HepG2 (cell line): ENCODE measurements at regions not wholly inside any gene's neighbourhood (a gene's known extent, or its start where the extent isn't known, plus 50 kb on each side); places are given as distances from the start of the nearest gene placed in this dataset.

Experiments
- ATAC-seq: fragments of 200-7000 bp; cut with Tn5 transposase; 3 replicates; pipeline ENCODE4 v1.9.1; 2020; ENCODE audit warnings: mild to moderate bottlenecking, moderate library complexity
- BruUV-seq: library from RNA; stranded (reverse); fragments of 400-500 nt; replicated peaks from 2 replicates; lab custom pipeline; 2021; lab: Mats Ljungman, UMichigan
- CTCF ChIA-PET: fragments of 300-600 bp; formaldehyde crosslinking; extraction: SDS; loops from one replicate; lab custom pipeline; 2021; ENCODE audit warnings: low total read pairs, inconsistent platforms, low intra/inter-chr PET ratio; lab: Yijun Ruan, JAX
- POLR2A ChIA-PET: fragments of 350-600 bp; sonication (Branson Sonifier 250); formaldehyde crosslinking; loops from one replicate; lab custom pipeline; 2020; ENCODE audit warnings: antibody characterized with exemption, inconsistent platforms; lab: Yijun Ruan, JAX
- DNase-seq: peaks from one replicate; pipeline ENCODE4 v3.0.0-alpha.2; 2015; ENCODE audit warnings: low spot score
- FAIRE-seq: peaks from 3 replicates; lab custom pipeline; 2011; peaks lifted over from hg19 to GRCh38; lab: Jason Lieb, UNC
- H2AFZ ChIP-seq: one replicate; pipeline ENCODE4 v1.6.1; 2011; ENCODE audit warnings: low read length, inconsistent platforms
- H3K27ac ChIP-seq: fragments of 300-600 bp; 3 replicates; pipeline ENCODE4 v1.8.0; 2011; ENCODE audit warnings: mixed run types, mild to moderate bottlenecking, mixed read lengths, low read length, inconsistent platforms; ENCODE audit not compliant: insufficient read depth; ENCODE audit errors: extremely low read length
- H3K27me3 ChIP-seq, 2 experiments: fragments of 200-600 bp in 1 of 2; 2 replicates in 1 of 2; 3 replicates in 1 of 2; pipeline versions ENCODE4 v1.6.0 to v1.8.0; 2011; ENCODE audit warnings: low read length in 2 of 2, mild to moderate bottlenecking in 2 of 2, moderate library complexity in 2 of 2, inconsistent platforms in 1 of 2; ENCODE audit not compliant: insufficient read depth in 2 of 2, control insufficient read depth in 1 of 2
- H3K36me3 ChIP-seq, 2 experiments: fragments of 200-600 bp in 1 of 2; replicated peaks in 1 of 2; 2 replicates in 1 of 2; 3 replicates in 1 of 2; pipeline versions ENCODE4 v1.5.1 to v1.8.0; 2011; ENCODE audit warnings: low read length in 2 of 2, inconsistent platforms in 1 of 2; ENCODE audit not compliant: insufficient read depth in 2 of 2, control insufficient read depth in 1 of 2
- H3K4me1 ChIP-seq: 2 replicates; pipeline ENCODE4 v1.5.1; 2012; ENCODE audit warnings: low read length, inconsistent platforms; ENCODE audit not compliant: insufficient read depth
- H3K4me2 ChIP-seq: 2 replicates; pipeline ENCODE4 v1.6.0; 2011; ENCODE audit warnings: low read depth, low read length, inconsistent platforms
- H3K4me3 ChIP-seq, 3 experiments: fragments of 200-600 bp in 1 of 3; sonication (generic), shearing (Covaris generic) in 1 of 3; replicated peaks in 1 of 3; 2 replicates each; pipeline ENCODE4 v1.5.1; 2011 to 2016; ENCODE audit warnings: low read length in 3 of 3, inconsistent platforms in 2 of 3, low read depth in 2 of 3, mild to moderate bottlenecking in 2 of 3, control low read depth in 1 of 3, mixed read lengths in 1 of 3; ENCODE audit not compliant: insufficient read depth in 1 of 3
- H3K79me2 ChIP-seq: one replicate; pipeline ENCODE4 v1.6.1; 2011; ENCODE audit warnings: low read length, inconsistent platforms; ENCODE audit not compliant: insufficient read depth
- H3K9ac ChIP-seq: 2 replicates; pipeline ENCODE4 v1.6.0; 2011; ENCODE audit warnings: mild to moderate bottlenecking, low read depth, low read length, inconsistent platforms; ENCODE audit not compliant: insufficient read depth
- H3K9me3 ChIP-seq: 2 replicates; pipeline ENCODE4 v1.5.1; 2012; ENCODE audit warnings: mild to moderate bottlenecking, low read length
- H4K20me1 ChIP-seq: 2 replicates; pipeline ENCODE4 v1.6.0; 2011; ENCODE audit warnings: inconsistent platforms, mild to moderate bottlenecking, low read length, moderate library complexity; ENCODE audit not compliant: insufficient read depth
- MIXL1 ChIP-seq: IDR thresholded peaks from 2 replicates; pipeline ENCODE4 v1.6.1; 2016
- RFXANK ChIP-seq: IDR thresholded peaks from 2 replicates; pipeline ENCODE4 v1.6.1; 2016
- ZNF264 ChIP-seq: sonication (generic); formaldehyde crosslinking; IDR thresholded peaks from 2 replicates; pipeline ENCODE4 v1.4.0; 2020; ENCODE audit warnings: missing genetic modification reagents
- ZNF280D ChIP-seq: sonication (generic); formaldehyde crosslinking; IDR thresholded peaks from 2 replicates; pipeline ENCODE4 v1.5.1; 2020; ENCODE audit warnings: mild to moderate bottlenecking, missing genetic modification reagents
- ZNF816 ChIP-seq: sonication (generic); formaldehyde crosslinking; IDR thresholded peaks from 2 replicates; pipeline ENCODE4 v1.8.0; 2022; ENCODE audit warnings: missing genetic modification reagents, mild to moderate bottlenecking, borderline replicate concordance
- WGBS: methylation state at CpG from one replicate; pipeline ENCODE4 v1.1.6; 2017; ENCODE audit warnings: low lambda C conversion rate; 5-methylcytosine and 5-hydroxymethylcytosine counted together
- in situ Hi-C: cut with HindIII; loops from 2 replicates; pipeline ENCODE4 v1.10.0; 2017; ENCODE audit warnings: low pct_unique_long_range_greater_than_20kb; ENCODE audit not compliant: extremely low pct_ligation_motif_present
- intact Hi-C: fragments of 100-400 bp; cut with micrococcal nuclease; formaldehyde crosslinking; loops from one replicate; pipeline ENCODE4 v1.10.0; 2022; ENCODE audit not compliant: unreplicated experiment
- TF ChIP-seq, protein P1 (sequence below): sonication (generic); formaldehyde crosslinking; IDR thresholded peaks from 2 replicates; pipeline ENCODE4 v1.4.0; 2020; ENCODE audit warnings: missing genetic modification reagents, borderline replicate concordance
- TF ChIP-seq, protein P2 (sequence below): conservative IDR thresholded peaks from 2 replicates; pipeline ENCODE4 v1.6.1; 2018; ENCODE audit warnings: missing genetic modification reagents

GRCh38 chr12:84741692-84742091 is 170.9 kb downstream of the SLC6A15 start (continued):
- TF ChIP-seq, protein P1, sequence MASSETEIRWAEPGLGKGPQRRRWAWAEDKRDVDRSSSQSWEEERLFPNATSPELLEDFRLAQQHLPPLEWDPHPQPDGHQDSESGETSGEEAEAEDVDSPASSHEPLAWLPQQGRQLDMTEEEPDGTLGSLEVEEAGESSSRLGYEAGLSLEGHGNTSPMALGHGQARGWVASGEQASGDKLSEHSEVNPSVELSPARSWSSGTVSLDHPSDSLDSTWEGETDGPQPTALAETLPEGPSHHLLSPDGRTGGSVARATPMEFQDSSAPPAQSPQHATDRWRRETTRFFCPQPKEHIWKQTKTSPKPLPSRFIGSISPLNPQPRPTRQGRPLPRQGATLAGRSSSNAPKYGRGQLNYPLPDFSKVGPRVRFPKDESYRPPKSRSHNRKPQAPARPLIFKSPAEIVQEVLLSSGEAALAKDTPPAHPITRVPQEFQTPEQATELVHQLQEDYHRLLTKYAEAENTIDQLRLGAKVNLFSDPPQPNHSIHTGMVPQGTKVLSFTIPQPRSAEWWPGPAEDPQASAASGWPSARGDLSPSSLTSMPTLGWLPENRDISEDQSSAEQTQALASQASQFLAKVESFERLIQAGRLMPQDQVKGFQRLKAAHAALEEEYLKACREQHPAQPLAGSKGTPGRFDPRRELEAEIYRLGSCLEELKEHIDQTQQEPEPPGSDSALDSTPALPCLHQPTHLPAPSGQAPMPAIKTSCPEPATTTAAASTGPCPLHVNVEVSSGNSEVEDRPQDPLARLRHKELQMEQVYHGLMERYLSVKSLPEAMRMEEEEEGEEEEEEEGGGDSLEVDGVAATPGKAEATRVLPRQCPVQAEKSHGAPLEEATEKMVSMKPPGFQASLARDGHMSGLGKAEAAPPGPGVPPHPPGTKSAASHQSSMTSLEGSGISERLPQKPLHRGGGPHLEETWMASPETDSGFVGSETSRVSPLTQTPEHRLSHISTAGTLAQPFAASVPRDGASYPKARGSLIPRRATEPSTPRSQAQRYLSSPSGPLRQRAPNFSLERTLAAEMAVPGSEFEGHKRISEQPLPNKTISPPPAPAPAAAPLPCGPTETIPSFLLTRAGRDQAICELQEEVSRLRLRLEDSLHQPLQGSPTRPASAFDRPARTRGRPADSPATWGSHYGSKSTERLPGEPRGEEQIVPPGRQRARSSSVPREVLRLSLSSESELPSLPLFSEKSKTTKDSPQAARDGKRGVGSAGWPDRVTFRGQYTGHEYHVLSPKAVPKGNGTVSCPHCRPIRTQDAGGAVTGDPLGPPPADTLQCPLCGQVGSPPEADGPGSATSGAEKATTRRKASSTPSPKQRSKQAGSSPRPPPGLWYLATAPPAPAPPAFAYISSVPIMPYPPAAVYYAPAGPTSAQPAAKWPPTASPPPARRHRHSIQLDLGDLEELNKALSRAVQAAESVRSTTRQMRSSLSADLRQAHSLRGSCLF (CRISPR knock-in tag) = no peak

DNA sequence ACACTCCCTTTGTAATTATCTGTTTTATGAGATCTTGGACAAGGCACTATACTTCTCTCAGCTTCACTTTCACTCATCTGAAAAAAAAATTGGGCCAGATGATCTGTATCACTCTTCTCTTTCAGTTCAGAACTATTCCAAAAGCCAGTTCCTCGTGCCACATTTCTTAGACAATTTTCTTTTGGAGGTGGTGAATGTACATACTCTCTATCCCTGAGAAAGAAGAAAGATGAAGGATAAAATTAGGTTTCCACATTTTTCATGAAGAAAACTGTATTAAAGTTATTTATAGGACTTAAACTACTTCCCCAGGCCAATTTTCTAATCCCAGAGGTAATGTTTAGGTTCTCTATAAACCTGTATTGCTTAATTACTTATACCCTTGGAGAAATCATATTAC is 171.6 kb downstream of the SLC6A15 start:
- H3K27me3 ChIP-seq = no peaks in the 10 kb centered on the region
- FAIRE-seq (no peak), ATAC-seq (no peak), DNase-seq (no peak)
- H3K9me3 ChIP-seq = no peaks in the 10 kb centered on the region
- H3K79me2 ChIP-seq = no peaks in the 10 kb centered on the region
- H3K4me1 ChIP-seq = no peaks in the 10 kb centered on the region
- H2AFZ ChIP-seq = no peak overlapping the region
- H3K9ac ChIP-seq = no peak overlapping the region
- no peak overlapping the region for H3K27ac ChIP-seq
- in situ Hi-C loops (no loop called here), intact Hi-C loops (no loop called here)
- WGBS = 0% methylated on average over 1 of the region's 1 CpG
- CTCF ChIA-PET = no interaction called here
- no peaks in the 10 kb centered on the region for H3K36me3 ChIP-seq
- TF ChIP-seq, protein P2, sequence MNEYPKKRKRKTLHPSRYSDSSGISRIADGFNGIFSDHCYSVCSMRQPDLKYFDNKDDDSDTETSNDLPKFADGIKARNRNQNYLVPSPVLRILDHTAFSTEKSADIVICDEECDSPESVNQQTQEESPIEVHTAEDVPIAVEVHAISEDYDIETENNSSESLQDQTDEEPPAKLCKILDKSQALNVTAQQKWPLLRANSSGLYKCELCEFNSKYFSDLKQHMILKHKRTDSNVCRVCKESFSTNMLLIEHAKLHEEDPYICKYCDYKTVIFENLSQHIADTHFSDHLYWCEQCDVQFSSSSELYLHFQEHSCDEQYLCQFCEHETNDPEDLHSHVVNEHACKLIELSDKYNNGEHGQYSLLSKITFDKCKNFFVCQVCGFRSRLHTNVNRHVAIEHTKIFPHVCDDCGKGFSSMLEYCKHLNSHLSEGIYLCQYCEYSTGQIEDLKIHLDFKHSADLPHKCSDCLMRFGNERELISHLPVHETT (CRISPR knock-in tag) = no peak
- no peak for TF ChIP-seq RFXANK
- TF ChIP-seq ZNF816 (CRISPR knock-in tag) = no peak
- TF ChIP-seq ZNF264 (CRISPR knock-in tag) = no peak
- TF ChIP-seq MIXL1 (CRISPR knock-in tag) = no peak
- TF ChIP-seq ZNF280D = no peak
- H4K20me1 ChIP-seq = no peaks in the 10 kb centered on the region
- no peak overlapping the region for H3K4me3 ChIP-seq
- no peak overlapping the region for H3K4me2 ChIP-seq
- POLR2A ChIA-PET = no interaction called here
- BruUV-seq = no TSS peak
